Islet precursor cell (in vitro differentiated cells): ENCODE measurements at regions not wholly inside any gene's neighbourhood (a gene's known extent, or its start where the extent isn't known, plus 50 kb on each side); places are given as distances from the start of the nearest gene placed in this dataset.
"Not testable (repeated sequence)": the region's sequence is repeated elsewhere in the genome, so short reads cannot be mapped to it uniquely, and the experiment has no call there.

Source experiments
- DNase-seq: peaks from one replicate; pipeline ENCODE4 v3.0.0-alpha.2; 2018

DNA sequence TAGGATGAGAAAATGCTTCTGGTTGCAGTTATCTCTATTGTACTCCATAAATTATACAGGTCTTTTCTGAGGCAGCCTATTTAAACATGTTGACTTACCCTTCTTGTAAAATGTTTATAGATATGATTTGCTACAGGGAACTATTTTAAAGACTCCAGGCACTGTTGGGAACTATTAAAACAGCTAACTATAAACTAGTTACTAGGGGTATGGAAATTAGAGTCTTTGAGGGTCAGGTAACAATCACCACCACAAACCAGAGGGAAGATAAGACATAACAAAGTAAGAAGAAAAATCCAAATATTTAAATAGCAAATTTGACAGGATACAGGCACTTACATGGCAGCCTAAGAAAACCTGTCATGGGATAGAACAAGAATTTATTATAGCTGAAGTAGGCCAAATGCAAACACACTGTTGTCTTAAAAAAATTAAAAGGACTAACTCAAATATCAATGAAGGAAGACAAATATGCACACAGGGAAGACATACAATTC is 251.0 kb upstream of the CWC22 start:
- no peak for DNase-seq

- no peak for DNase-seq
Measured at GRCh38 chr2:180257247-180257646, 250.2 kb upstream of the CWC22 start.

DNA sequence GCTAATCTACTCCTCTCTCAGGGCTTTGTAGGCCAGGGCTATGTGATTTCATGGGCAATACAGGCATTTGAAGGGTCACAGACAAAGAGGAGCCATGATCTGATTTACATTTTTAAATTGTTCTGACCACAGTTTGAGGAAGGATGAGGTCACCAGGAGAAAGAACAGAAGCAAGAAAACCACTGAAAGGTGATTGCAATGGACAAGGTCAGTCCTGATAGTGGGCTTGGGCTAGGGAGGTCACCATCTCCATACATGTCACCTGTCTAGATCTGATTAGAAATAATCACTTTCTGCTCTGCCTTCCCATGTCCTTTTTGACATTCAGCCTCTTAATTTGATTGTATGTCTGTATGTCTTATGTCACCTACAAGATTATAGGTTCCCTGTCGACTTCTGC is 248.9 kb upstream of the CWC22 start:
- no peak for DNase-seq

DNA sequence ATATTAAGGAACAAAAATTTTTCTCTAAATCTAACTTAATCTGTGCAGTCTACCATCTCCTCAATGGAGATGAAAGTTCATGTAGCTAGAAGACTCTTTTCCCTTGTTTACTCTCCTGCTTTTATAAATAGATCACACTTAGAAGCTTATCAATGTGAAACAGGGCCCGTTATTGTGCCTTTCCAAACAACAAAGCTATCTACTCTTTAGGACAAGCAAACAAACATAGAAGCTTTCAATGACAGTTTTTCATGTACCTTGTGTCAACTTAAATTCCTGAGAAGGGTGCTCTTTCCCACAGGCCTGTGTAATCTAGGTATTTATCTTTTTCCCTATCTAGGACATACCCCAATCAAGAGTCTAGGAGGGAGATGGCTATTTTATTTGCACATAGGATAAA is 247.8 kb upstream of the CWC22 start:
- DNase-seq, result no peak

GRCh38 chr2:180247658-180248057 is 240.6 kb upstream of the CWC22 start:
- DNase-seq, result no peak

DNA sequence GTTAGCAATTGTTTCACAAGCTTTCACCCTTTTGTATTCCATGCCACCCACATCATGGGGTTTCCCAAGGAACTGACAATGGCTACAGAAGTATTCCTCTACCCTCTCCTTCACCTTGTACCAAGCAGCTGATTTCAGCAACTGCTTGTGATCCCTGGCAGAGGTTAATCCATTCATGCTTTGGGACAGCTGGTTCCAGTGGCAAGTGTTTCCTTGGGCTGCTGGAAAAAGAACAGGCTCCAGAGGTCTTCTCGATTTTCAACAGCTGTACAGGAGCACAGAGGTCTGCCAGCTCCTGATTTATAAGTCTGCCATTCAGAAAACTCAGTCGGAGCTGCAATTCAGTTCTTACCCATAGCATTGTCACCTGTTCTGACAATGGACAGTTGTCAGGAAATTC is 239.2 kb upstream of the CWC22 start:
- no peak for DNase-seq

GRCh38 chr2:180240774-180241173 is 233.7 kb upstream of the CWC22 start:
- no peak for DNase-seq

DNA sequence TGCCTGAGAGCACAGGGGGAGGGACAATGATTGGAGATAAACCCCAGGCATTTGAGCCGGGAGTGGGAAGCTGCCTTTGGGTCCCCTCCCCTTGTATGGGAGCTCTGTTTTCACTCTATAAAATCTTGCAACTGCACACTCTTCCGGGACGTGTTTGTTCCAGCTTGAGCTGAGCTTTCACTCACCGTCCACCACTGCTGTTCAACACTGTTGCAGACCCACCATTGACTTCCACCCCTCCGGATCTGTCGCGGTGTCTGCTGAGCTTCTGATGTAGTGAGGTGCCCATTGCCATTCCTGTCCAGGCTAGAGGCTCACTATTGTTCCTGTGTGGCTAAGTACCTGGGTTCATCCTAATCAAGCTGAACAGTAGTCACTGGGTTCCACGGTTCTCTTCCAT is 231.6 kb upstream of the CWC22 start:
- no peak for DNase-seq

GRCh38 chr2:180236061-180236460 is 229.0 kb upstream of the CWC22 start:
- DNase-seq, result not testable (repeated sequence)

GRCh38 chr2:180235506-180235905 is 228.4 kb upstream of the CWC22 start:
- DNase-seq, result not testable (repeated sequence)

DNA sequence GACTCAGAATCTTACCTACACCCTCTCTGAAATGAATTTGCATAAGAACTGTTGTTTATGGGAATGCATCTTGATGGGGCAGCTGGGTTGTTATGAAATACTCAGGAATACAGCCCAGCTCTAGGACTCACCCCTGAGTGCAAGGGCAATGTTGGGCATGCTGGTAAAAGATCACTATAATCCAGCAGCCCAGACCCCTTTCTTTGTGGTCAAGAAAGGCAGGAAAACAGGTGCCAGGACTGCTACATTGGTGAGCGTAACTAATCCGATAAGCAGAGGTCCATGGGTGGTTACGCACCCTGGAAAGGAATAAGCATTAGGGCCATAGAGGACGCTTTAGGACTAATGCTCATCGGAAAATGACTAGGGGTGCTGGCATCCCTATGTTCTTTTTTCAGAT is 227.9 kb upstream of the CWC22 start:
- not testable (repeated sequence) for DNase-seq

DNA sequence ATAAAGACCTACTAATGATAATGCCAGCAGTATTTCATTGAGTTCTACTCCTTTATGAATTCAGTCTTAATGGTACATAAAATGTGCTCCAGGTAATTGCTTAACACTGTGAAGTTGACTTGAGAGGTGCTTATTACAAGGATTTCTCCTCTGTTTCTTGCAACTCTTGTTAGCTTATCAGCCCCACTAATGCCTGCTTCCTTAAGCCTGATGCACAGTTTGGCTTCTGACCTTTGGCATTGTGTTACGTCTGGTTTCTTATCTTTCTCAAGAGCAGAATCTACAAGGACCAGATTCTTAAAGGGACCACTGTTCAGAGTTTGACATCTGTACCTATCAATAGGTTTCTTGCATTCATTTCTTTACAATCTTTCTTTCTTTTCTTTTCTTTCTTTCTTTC is 223.9 kb upstream of the CWC22 start:
- peak; percentile 57 for DNase-seq

- DNase-seq, result no peak
Measured at GRCh38 chr2:180227461-180227860, 220.4 kb upstream of the CWC22 start.

GRCh38 chr2:180225118-180225517 is 218.0 kb upstream of the CWC22 start:
- no peak for DNase-seq

DNA sequence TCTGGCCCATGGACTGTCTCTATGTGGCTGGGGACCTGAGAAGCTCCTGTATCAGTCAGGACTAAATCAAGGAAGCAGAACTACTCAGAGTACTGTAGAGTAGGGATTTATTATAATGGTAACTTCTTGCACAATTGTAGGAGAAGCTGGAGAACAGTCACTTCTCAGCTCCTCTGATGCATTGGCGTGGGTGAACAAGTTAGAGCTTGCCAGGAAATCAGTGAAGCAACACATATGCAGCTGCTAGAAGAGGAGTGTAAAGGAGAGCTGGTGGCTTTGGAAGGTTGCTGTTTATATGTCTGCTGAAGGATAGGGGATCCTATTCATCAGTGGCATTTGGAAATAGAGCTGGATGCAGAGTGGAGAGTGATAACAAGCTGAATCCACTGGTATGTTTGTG is 215.5 kb upstream of the CWC22 start:
- DNase-seq, result no peak

DNA sequence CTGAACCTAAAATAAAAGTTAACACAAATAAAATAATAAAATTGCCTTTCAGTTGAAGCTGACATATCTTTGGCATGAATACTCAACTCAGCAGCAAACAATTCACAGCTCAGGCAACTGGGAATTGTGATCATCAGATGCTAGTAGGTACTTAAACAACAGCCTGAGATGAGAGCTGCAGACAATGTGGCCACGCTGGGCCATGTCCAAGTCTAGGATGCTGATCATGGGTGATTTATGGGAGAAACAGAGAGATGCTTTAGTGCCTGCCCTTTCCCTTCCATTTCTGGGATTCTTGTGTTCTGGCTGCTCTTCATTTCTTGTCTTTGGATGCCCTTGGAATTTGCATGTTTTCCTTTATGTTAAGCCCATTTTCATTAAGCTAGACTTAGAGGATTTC is 212.4 kb upstream of the CWC22 start:
- DNase-seq, result no peak

DNA sequence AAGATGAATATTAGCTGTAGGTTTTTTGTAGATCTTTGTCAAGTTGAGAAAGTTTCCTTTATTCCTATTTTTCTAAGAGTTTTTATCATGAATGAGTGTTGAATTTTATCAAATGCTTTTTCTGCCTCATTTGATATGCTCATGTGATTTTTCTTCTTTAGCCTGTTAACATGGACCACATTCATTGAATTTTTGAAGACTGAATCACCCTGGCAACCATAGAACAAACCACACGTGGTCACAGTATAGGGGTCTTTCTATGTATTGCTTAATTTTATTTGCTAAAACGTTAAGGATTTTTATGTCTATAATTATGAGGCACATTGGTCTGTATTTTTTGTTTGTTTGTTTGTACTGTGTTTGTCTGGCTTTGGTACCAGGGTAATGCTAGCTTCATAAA is 201.7 kb upstream of the CWC22 start:
- no peak for DNase-seq

GRCh38 chr2:180205621-180206235 is 198.6 kb upstream of the CWC22 start:
- no peak for DNase-seq

DNA sequence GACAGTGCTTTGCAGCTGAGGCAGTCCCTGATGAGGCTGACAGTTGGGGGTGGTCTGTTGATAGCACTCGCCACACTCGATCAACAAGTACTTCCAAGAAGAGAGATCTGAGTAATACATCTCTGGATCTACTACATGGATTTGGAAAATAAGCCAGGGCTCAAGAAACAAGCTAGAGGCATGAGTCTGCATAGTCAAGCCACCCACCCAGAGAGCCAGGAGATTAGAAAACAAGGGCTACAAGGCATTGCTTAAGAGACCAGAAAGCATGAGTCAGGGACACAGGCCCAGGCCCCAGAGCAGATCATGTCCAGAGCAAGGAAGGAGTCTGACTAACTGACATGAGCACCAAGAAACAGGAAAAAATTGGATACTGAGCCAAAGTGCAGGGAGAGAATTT is 196.9 kb upstream of the CWC22 start:
- DNase-seq, result peak; percentile 81

DNA sequence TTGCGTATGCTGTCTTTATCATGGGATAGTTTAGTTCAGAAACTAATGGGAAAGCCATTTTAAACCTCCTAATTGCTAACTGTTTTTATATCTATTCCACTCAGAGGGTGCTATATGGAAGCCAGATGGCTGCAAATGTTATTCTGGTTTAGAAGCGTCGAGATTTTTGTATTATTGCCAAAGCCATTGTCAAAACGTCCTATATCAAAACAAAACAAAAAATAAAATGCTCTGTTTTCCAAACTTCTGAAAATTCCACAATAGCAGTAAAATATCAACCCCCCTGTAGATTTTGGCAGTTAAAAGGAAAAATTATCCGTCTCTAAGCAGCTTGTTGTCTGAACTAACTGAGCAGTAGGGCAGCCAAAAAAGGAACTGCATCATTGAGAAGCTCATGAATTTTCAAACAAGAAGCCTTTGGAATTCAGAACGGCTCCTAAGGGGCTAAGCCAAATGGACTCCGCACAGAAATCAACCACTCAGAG is 195.4 kb upstream of the CWC22 start:
- no peak for DNase-seq

DNA sequence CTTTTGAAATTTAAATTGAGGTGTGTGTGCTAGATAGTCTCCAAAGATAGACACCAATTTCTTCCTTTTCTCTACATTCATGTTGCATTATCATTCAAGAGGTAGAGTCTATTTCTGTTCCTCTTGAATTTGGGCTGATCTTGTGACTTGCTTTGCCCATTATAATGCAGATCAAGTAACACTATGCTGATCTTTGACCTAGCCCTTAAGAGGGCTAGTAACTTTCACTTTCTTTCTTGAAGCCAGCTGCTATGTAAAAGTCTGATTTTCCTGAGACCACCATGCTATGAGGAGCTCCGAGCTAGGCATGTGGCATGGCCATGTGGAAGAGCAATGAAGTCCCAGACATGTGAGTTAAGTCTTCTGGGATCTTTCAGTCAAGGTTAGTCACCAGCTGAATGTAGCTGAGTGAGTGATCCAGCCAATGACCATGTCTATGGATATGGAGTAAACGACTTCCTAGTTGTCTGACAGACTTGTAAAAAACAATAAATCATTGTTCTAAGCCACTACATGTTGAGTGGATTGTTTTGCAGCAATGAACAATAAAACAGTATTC is 189.4 kb upstream of the CWC22 start:
- peak; percentile 48 for DNase-seq

DNA sequence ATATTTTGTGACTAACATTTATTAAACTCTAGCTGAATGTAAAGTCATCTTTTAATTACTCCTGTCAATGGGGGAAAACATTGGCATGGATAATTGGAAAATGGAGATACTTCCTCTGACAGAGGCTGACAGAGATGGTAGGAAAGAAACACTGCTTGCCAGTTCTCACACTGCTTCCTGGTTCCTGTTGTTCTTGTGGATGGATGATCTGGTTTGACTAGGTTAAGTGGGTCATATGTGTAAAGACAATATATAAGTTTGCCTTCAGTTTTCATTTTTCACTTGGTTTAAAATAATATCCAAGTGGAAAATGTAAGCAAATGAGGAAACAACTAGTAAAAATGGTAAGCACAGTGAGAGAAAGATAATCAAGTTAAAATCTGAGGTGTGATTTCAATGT is 188.8 kb upstream of the CWC22 start:
- no peak for DNase-seq

DNA sequence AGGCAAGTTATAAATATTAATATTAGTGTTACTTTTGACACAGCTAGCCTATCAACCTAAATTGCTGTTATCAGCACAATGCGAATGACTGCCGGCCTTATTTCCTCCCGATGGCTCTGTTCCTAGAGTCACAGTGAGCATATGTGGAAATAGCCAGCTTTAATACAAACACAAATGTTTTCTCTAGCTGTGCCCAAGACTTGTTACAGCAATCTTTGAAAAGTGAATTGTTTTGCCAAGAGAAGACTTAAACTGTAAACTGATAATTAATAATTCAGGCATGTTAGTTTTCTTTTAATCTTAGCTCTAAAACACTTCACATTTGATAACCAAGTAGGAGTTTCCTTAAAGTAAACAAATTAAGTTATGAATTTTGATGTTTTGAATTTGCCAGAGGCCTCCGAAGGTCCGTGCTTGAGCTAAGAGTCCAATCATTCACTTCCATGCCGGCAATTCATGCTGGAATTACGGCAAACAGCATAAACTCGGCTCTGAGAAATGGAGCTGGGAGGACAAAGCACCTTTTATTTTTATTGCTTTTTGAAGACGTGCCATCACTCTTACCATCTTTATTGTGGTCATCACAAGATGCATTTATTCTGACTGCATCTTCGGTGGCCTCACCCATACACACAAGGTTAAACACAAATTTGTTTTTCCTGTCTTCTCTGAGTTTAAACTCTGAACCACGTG is 184.5 kb upstream of the CWC22 start:
- no peak for DNase-seq

DNA sequence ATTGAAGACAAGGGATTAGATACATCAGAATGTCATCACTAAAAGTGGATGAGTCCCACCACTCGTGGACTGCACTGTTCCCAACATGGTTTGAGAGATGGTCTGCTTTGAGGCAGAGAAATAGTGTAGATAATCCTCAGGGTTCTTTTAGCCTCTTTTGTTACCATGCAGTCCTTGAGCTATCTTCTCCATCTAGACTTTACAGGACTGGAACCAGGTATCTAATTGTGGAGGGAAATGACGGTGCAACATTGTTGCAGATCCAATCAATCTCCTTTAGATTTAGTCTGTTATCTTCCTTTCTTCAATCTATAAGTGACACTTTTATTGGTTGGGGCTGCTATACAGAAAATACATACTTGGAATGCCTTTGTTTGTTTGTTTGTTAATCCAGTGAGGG is 183.8 kb upstream of the CWC22 start:
- no peak for DNase-seq
